Thyroid gland (tissue), 4 donors: ENCODE measurements at regions not wholly inside any gene's neighbourhood (a gene's known extent, or its start where the extent isn't known, plus 50 kb on each side); places are given as distances from the start of the nearest gene placed in this dataset.

Source experiments
- POLR2A ChIP-seq, 2 donors: fragments of 450-650 bp; IDR thresholded peaks; one replicate each; pipeline ENCODE4 v1.6.1; 2017; ENCODE audit warnings: antibody characterized with exemption in 2 of 2, mild to moderate bottlenecking in 2 of 2, moderate library complexity in 1 of 2
- TF ChIP-seq, protein P1 (sequence below), 6 experiments: fragments of 200-600 bp in 3 of 6; fragments of 450-650 bp in 3 of 6; sonication (generic) in 3 of 6; IDR thresholded peaks; one replicate each; pipeline ENCODE4 v1.5.1; 2016 to 2019; ENCODE audit warnings: antibody characterized with exemption in 6 of 6, mild to moderate bottlenecking in 2 of 6, inconsistent platforms in 1 of 6, moderate library complexity in 1 of 6

DNA sequence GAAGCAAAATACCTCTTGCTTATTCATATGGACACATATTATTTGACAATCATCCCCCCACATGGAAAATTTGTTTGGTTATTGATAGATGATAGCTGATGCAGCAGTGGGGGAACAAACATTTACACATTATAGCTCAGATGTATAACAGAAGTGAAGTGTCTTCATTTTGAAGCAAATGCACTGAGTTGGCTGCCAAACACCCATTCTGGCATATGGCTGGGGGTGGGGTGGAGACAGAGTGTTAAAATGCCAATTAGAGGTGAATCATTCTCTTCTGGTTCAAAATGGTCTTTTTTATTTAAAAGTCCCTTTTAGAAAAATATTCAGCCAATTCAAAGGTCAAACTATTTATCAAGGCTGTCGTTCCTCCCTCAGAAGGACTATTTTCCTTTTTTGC, 157.3 kb upstream of the TRPC6 start:
- TF ChIP-seq, protein P1, sequence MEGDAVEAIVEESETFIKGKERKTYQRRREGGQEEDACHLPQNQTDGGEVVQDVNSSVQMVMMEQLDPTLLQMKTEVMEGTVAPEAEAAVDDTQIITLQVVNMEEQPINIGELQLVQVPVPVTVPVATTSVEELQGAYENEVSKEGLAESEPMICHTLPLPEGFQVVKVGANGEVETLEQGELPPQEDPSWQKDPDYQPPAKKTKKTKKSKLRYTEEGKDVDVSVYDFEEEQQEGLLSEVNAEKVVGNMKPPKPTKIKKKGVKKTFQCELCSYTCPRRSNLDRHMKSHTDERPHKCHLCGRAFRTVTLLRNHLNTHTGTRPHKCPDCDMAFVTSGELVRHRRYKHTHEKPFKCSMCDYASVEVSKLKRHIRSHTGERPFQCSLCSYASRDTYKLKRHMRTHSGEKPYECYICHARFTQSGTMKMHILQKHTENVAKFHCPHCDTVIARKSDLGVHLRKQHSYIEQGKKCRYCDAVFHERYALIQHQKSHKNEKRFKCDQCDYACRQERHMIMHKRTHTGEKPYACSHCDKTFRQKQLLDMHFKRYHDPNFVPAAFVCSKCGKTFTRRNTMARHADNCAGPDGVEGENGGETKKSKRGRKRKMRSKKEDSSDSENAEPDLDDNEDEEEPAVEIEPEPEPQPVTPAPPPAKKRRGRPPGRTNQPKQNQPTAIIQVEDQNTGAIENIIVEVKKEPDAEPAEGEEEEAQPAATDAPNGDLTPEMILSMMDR (IDR thresholded peaks at IDR 0.05) = no peak
- no peak for TF ChIP-seq POLR2A (IDR thresholded peaks at IDR 0.05)
